ENCODE measurements at regions not wholly inside any gene's neighbourhood (a gene's known extent, or its start where the extent isn't known, plus 50 kb on each side); places are given as distances from the start of the nearest gene placed in this dataset.

DNA sequence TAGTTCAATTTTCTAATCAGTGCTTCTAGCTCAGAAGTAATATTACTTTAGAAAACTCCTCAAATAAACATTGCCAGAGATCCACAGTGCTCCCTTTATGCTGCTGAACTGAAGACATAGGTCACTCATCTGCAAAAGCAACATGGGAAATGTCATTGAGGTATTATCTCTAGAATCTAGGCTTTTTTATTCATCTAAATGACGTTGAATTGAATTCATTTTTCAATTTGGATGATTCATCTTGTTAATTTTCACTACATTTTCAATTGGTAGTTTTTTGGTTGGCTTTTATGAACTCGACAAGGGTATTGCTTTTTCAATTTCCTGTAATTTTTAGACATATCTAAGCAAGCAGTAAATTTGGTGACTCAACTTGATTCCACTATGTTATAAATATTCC is 275.4 kb downstream of the NFKBIZ start:
- DNase-seq, result no peak

DNA sequence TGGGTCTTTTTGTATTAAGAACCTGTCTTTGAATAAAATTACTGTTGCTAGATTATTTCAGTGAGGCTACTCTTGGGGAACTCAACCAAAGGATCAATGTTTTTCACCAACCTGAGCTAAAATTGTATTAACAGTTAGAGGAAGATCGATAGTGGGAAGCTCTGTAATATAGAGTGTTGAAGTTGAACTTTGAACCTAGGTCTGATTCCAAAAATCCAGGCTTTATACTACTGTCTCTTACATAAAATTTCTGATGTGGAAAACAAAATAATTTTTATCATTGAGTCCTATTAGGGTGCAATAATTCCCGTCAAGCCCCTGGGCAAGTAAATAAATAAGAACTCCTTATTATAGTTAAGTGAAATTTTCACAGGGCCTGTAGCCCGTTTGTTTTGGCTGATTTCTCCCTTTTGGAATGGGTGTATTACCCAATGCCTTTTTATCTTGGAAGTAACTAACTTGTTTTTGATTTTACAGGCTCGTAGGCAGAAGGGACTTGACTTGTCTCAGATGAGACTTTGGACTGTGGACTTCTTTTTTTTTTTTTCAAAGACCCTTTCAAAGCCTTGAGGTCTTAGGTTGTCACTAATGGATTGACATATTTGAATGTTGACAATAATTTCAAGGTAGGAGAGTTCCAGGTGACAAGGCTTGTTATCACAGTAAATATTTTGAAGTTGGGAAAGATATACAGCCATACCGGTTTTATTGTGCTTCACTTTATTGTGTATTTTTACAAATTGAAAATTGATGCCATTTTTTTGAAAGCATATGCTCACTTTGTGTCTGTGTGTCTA is 276.1 kb downstream of the NFKBIZ start:
- no peak for DNase-seq

DNA sequence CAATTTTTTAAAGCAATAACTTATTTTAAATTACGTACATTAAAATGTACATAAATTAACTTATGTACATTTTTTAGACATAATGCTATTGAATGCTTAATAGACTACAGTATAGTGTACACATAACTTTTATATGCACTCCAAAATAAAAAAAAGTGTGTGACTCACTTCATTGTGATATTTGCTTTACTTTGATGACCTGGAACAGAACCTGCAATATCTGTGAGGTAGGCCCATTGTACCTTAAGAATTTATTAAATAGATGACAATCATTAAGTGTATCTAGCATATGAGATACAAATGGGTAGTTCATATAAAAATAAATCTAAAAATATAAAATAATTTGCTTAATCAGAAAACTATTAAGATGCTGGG is 276.7 kb downstream of the NFKBIZ start:
- no peak for DNase-seq

DNA sequence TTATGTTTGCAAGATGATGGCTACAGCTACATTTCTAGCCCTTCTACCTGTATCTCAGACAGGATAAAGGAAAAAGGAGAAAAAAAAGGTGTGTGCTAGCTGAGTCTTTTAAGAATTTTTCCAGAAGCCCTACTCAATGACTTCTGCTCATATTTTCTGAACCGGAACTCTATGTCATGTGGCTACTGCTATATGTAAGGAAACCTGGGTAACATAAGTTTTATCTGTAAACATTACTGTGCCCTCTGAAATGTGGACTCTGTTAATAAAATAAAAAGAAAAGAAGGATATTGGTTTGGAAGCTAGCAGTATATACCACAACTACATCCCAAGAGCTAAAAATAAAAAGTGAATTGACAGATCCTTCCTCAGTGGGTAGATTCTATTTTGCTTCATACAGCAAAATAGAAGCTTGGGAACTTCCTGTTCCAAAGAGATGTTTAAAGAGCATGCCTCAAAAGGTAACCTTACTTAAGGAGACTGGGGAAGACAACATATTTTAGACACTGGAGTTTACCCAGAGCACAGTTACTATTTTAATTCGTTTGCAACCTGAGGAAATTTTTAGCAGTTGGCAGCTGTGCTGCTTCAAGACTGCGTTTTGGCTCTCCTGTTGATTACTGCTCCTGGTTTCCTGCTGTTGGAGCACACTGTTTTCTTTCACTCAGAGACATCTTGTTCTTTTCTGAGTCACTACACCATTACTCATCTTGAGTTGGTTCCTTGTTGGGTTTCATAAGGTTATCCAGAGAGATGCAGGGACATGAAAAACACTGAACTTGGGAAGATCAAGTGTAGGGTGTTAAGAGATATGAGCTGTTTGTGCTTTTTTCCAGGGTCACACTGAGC is 280.7 kb downstream of the NFKBIZ start:
- DNase-seq, result no peak

DNA sequence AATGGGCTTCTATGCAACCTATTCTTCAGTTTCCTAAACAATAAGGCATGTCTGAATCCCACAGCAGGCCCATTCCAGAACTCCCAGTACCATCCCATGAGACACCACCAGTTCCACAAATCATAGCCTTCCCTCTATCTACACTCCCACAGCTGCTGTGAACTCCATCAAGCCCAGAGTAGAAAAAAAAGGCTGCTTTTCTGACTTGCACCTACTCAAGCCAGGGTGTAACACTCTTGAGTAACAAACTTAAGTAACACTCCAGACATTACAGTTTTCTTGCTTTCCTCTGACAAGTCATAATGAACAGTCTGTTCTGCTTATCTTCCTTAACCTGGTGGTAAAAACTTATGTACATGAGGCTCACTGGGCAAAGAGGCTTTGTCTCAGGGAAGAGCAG is 283.1 kb downstream of the NFKBIZ start:
- no peak for DNase-seq

DNA sequence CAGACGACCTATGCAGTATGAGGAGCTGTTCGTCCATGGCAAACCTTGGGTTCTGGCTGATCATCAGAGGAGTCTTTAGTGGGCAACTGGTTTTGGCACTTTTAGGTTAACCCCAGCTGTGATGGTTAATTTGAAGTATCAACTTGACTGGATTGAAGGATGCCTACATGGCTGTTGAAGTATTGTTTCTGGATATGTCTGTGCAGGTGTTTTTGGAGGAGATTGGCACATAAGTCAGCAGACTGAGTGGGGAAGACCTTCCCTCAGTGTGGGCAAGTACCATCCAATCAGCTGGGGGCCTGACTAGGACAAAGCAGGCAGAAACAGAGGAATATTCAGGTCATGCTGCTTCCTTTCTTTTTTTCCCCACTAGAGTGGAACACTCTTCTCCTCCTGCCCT is 284.1 kb downstream of the NFKBIZ start:
- no peak for DNase-seq

DNA sequence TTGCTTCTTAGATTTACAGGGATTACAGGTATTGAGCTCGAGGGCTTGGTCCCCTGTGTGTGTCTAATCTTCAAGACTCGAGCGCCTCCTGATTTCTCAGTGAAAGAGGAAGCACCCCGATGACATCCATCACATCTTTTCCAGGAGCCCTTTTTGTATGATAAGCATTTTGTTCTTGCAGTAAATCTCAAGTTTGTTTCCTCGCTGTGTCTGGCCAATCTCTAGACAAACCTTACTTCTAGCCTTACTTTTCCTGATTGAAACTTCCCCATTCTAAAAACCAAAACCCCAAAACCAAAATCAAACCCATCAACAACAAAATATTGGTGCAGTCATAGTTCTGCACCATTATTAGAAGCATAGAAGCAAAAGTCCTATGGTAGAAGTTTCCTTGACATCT is 286.0 kb downstream of the NFKBIZ start:
- no peak for DNase-seq

DNA sequence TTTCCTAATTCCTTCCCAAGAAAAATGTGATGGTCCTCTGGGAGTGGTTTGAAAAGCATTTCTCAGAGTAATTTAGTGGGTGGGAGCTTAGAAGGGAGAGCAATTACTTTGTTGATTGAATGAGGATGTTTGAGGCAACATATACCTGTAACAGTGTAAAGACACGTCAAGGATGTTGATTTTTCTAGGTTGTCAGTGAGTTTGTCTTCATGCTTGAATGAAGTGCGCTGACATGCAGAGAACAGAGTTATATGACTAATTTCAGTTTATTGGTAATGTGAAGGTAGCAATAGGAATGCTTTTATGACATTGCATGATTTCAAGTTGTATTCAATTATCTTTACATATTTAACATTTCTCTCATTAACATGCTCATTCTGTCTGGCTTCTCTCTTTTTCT is 286.9 kb downstream of the NFKBIZ start:
- no peak for DNase-seq

DNA sequence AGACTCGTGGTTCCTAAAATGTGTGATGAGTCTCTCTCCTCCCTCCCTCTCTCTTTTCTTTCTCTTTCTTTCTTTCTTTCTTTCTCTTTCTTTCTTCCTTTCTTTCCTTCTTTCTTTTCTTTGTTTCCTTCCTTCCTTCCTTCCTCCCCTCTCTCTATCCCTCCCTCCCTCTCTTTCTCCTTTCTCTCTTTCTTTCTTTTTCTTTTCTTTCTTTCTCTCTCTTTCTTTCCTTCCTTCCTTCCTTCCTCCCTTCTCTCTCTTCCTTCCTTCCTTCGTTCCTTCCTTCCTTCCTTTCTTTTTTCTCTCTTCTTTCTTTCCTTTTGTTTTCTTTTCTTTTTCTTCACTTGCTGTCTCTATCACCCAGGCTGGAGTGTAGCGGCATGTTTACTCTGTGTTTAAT is 290.8 kb downstream of the NFKBIZ start:
- DNase-seq, result no peak

DNA sequence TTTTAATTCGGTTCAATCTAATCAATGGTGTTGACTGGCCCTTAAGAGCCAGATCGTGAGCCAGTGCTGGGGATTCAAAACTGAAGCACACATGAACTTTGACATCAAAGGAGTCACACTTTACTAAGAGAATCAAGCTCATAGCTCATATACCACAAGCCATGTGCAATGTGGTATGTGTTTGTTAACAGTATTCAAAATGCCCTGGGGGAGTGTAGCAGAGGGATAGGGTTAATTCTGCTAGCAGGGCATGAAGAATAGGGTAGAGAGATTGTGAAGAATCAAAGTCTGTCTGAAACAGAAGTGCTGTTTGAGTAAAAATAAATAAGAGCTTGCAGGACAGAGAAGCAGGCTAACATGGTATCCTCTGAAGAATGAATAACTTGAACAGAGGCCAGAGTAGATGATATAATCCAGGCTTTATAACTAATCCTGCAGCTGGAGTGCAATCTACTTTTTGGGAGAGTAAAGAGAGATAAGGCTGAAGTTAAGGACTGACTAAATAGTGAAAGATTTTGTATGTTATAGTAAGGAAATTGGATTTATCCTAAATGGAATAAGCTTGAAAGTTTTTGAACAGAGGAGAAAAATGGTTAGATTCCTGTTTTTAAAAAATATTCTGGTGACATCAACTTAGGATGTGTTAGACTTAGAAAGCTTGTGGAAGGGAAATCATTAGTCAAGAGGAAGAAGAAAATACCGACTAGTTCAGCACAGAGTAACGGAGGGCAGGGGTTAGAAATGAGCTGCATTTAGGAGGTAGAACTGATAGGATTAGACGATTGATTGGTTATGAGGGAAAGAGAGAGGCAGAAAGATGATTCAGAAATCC is 292.0 kb downstream of the NFKBIZ start:
- DNase-seq, result no peak

DNA sequence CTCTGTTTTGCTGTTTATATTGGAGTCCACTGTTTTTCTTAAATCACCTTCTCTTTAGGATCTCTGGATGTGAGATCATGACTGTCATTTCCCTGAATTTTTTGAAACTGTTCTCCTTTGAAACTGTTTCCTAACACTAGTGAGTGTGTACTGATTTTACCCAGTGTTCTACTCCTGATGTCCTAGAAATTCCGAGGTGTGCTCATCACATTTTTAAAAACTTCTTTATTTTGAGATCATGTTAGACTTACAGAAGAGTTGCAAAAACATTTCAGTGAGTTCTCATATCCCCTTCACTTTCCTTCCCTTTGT is 292.6 kb downstream of the NFKBIZ start:
- DNase-seq, result no peak

DNA sequence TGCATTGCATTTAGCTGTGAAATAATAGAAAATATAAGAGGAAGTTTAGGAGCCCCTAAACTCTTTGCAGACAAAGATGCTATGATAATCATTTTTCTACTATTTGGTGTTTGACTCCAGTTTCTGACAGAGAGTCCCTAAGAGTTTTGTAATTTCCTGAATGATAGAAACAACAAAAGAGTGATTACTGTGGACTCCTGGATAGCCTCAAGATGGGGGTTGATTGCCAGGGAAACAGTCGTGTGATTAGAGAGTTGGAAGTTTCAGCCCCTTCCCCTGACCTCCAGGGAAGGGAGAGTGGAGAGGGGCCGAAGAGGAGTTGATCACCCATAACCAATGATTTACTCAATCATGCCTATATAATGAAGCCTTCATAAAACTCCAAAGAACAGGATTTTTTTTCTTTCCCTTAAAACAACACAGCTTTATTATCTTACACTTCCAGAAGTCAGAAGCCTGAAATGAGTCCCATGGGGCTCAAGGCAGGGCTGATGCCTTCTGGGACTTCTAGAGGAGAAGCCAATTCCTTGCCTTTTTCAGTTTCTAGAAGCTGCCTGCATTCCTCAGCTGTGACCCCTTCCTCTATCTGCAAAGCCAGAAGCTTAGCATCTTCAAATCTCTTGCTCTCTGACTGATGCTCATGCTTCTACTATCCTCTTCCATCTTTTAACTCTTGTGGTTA is 292.3 kb upstream of the ZPLD1 start:
- no peak for DNase-seq

DNA sequence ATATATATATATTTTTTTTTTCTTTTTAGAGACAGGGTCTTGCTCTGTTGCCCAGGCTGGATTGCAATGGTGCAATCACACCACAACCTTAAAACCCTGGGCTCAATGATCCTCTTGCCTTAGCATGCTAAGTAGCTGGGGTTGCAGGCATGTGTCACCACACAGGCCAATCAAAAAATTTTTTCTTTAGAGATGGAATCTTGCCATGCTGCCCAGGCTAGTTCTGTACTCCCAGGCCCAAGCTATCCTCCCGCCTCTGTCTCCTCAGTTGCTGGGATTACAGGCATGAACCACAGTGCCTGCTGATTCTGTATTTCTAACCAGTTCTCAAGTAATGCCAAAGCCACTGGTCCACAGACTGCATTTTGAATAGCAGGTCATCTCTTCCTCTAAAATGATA is 291.3 kb upstream of the ZPLD1 start:
- DNase-seq, result no peak

DNA sequence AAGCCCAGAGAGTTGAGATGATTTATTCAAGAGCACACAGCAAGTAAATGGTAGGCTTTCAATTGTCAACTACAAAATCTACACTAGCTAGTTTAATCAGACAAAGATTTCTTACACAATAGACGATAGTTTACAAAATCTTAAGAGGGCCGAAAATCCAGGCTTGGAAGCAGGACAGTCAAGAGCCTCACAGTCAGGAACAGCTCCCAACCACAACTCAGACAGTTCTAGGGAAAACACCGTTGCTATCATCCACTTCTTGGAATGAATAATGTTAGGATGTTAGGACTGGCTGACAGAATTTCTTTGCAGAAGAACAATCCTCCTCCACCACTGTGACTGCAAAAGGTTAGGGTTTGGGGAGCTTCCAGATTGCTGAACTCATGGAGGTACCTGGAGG is 290.8 kb upstream of the ZPLD1 start:
- no peak for DNase-seq

DNA sequence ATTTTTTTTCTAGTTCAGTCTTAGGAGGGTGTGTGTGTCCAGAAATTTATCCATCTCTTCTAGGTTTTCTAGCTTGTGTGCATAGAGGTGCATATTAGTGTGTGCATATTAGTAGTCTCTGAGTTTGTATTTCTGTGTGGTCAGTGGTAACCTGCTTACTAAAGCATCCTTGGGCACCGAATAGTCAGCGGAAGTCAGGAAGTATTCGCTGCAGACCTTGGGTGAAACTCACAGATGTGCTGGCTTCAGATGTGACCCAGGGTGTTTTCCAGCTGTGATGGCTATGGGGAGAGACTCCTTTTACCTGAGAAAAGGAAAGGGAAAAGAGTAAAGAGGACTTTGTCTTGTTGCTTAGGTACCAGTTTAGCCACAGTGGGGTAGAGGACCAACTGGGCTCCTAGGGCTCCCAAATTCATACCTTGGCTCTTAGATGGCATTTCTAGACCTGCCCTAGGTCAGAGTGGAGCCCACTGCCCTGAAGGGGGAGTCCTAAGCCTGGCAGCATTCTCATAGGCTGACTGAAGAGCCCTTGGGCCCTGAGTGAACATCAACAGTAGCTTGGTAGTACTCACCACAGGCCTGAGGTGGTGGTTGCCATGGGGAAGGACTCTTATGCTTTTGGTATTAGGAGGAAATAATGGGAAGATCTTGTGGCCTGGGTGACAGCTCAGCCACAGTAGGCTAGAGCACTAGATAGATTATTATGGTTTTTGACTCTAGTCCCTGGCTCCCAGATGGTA is 286.0 kb upstream of the ZPLD1 start:
- DNase-seq, result no peak

DNA sequence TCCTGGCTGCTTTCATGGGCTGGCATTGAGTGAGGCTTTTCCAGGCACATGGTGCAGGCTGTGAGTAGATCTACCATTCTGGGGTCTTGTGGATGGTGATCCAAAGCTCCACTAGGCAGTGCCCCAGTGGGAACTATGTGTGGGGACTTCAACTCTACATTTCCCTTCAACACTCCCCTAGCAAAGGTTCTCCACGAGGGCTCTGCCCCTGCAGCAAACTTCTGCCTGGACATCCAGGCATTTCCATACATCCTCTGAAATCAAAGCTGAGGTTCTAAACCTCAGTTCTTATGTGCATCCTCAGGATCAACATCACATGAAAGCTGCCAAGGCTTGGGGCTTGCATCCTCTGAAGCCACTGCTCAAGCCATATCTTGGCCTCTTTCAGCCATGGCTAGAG is 282.9 kb upstream of the ZPLD1 start:
- DNase-seq, result no peak

DNA sequence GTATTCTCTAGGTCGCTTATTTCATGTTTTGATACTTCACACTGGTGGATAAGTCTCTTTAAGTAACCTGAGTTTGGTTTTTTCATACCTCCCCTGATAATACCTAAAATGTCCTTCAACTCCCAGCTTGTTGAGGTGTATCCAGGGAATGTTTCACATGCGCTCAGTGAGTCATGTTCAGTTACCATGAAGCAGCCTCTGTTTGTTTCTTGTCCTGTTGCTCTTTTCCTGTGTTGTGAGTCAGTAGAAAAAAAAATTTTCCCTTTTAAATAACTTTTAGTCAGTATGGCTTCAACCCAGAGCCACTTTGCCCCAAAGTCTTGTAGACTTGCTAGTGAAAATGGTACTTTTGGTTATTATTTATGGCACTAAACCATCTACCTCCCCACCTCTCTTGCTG is 278.4 kb upstream of the ZPLD1 start:
- DNase-seq, result no peak

DNA sequence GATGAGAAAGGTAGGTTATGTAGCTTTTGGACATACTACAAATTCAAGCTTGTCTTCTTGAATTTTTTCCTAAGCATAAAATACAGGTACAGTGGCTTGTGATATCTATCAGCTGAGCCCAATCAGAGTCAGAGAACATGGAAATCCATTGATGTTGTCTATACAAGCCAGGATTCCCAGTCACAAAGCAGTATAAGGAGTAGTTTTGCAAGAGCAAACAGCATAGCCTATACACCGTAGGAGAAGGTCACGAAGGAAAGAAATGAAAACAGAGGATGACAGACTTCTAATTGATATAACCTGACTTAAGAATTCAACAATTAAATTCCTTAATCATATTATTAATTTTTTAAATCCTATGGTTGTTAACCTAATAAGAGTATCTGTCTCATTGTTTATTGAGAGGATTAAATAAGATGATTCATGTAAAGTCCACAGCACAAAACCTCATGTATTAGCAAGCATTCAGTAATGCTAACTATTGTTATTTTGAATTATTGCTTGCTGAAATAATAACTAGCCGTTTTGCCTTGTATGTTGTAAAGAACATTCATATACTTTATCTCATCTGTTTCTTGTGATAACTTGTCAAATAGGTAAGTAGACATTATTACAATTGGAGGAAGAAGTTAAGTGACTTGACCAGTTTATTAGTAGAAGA is 276.6 kb upstream of the ZPLD1 start:
- no peak for DNase-seq

DNA sequence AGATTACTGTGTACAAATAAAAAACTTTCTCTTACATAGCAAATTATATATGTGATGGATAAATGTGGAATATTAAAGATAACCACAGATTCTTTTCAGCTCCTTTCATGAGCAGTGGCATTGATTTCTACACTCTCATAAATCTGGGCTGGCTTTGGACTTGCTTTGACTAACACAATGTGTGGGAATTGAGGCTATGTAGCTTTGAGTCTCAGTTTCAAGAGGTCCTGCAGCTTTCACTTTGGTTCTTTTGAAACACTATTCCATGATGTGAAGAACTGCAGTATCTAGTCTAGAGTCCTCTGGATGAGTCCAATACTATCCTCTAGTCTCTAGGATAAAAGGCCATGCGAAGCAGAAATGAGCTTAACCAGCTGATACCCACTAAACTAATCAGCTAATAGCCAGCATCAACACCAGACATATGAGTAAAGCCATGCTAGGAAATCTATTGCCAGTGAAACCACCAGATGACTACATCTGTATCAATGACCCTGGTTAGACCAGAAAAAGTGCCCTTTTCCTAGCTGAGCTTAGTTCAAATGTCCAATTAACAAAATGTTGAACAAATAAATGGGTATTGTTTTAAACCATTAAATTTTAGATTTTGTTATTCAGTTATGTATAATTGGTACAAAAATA is 274.9 kb upstream of the ZPLD1 start:
- DNase-seq, result no peak

DNA sequence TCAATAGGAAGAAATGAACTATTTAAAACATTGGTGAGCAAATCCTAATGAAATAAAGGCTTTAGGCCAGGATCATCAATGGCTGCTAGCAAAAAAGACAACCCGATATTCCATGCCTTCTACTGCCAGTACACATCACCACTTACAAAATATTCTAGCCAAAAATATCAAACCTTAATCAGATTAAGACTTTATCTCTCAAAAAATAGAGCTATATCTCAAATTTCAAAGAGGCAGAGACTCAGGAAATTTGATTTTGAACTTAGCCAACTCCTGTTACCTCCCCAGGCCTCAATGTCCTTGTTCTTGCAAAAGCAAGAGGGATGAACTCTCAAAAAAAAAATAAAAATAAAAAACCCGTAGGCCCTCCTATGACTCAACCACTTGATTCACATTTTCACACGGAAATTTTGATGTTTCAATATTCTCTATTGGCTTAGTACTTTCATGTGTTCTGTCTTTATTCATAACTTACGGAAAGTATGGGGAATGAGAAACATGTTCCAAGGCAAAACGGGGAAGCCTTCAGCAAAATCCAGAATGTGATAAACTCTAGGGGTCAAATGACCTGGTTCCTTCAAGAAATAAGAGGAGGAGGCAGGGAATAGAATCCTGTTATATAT is 273.3 kb upstream of the ZPLD1 start:
- no peak for DNase-seq

DNA sequence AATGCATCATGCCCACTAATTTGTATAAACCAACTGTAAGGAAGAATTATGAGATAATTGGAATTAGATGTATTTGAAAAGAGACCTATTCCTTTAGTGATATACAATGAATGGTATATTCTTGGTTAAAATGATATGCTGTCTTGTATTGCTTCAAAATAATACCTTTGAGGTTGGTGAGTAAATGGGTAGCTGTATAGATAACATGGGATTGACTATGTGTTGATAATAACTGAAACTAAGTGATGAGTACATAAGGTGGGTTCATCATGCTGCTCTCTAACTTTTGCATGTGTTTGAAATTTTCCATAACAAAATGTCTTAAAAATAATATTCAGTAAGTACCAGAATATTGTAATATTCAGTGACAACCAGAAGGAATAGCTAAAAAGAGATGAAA is 272.6 kb upstream of the ZPLD1 start:
- no peak for DNase-seq
